ENCODE measurements at regions not wholly inside any gene's neighbourhood (a gene's known extent, or its start where the extent isn't known, plus 50 kb on each side); places are given as distances from the start of the nearest gene placed in this dataset.
"Not testable (repeated sequence)": the region's sequence is repeated elsewhere in the genome, so short reads cannot be mapped to it uniquely, and the experiment has no call there.

GRCh38 chrX:111609206-111609605 is 71.8 kb upstream of the ALG13 start:
- Histone ChIP-seq H3K27ac (no peak overlapping the region), H3K27me3 (peaks cover 26% of the 10 kb centered on the region), H3K9me3 (replicated peaks in 1 of 3) (no peaks in the 10 kb centered on the region), H3K36me3 (replicated peaks in 1 of 2) (no peaks in the 10 kb centered on the region), H3K4me3 (no peak overlapping the region), H3K4me1 (replicated peaks in 1 of 2) (no peaks in the 10 kb centered on the region)
- DNase-seq = no peak
- intact Hi-C loops (cut with DNase I) = no loop called here
- 36 to 53% (median 38%) methylated on average over 3 of the region's 3 CpGs for WGBS, 4 donors
- TF ChIP-seq CTCF (IDR thresholded peaks at IDR 0.05) (no peak), POLR2A (IDR thresholded peaks at IDR 0.05) (no peak)

GRCh38 chrX:111615227-111615626 is 65.7 kb upstream of the ALG13 start:
- Histone ChIP-seq H3K4me1 (replicated peaks in 1 of 2) (no peaks in the 10 kb centered on the region), H3K4me3 (no peak overlapping the region), H3K27ac (no peak overlapping the region), H3K27me3 (peaks cover 8% of the 10 kb centered on the region), H3K9me3 (replicated peaks in 1 of 3) (no peaks in the 10 kb centered on the region), H3K36me3 (replicated peaks in 1 of 2) (no peaks in the 10 kb centered on the region)
- WGBS, 4 donors = 77 to 89% (median 85%) methylated on average over 6 to 7 of the region's 7 CpGs
- no peak for DNase-seq
- TF ChIP-seq CTCF (IDR thresholded peaks at IDR 0.05) (no peak), POLR2A (IDR thresholded peaks at IDR 0.05) (no peak)
- intact Hi-C loops (cut with DNase I) = no loop called here

DNA sequence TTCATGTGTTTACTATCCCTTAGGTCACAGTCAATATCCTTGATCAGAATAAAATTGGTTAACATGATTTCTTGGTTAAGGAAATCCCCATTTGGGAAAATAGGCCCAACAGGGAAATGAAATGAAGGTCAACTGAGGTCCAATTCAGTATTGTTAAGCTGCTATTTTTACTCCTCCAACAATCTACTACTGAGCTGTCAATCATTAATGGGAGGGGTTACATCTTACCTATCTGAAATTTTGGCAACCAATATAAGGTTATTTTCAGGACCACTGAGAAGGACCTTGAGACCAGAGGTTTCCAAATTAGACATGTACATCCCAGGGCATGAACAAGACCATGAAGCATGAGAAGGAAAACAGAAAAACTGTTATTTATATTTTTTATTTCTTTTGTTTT is 64.2 kb upstream of the ALG13 start:
- no peaks in the 10 kb centered on the region for H3K27me3 ChIP-seq
- H3K9me3 ChIP-seq (replicated peaks in 1 of 3) = no peaks in the 10 kb centered on the region
- TF ChIP-seq CTCF (IDR thresholded peaks at IDR 0.05) = no peak
- no peak for TF ChIP-seq POLR2A (IDR thresholded peaks at IDR 0.05)
- H3K4me3 ChIP-seq = no peak overlapping the region
- intact Hi-C loops (cut with DNase I) = no loop called here
- no peaks in the 10 kb centered on the region for H3K4me1 ChIP-seq (replicated peaks in 1 of 2)
- no peaks in the 10 kb centered on the region for H3K36me3 ChIP-seq (replicated peaks in 1 of 2)
- H3K27ac ChIP-seq = no peak overlapping the region
- DNase-seq = no peak

DNA sequence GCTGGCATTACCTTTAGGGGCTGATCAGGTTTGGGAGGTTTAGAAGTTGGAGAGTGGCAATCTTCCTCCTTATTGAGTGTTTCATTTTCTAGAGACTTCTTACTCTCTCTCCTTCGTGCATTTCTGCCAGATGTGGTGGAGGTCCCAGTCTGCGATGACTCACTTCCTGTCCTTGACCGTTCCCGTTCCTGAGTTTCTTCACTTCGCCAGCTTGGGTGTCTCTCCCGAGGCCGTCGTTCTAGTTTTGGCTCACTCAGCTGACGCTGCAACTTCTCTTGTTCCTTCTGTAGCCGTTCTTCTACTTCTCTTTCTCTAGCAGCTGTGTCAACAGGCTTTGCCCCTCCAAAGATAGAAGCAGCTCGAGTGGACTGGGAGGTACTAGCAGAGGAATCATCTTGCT is 60.9 kb upstream of the ALG13 start:
- peak in 4 of 7 donors; percentile 27 to 54 (median 32) for DNase-seq
- H3K4me1 ChIP-seq (replicated peaks in 1 of 2); H3K36me3 ChIP-seq (replicated peaks in 1 of 2); intact Hi-C loops (cut with DNase I); H3K27ac ChIP-seq; H3K4me3 ChIP-seq; H3K9me3 ChIP-seq (replicated peaks in 1 of 3); H3K27me3 ChIP-seq: not testable (repeated sequence)
- WGBS, 4 donors = 40 to 58% (median 54%) methylated on average over 11 of the region's 11 CpGs

DNA sequence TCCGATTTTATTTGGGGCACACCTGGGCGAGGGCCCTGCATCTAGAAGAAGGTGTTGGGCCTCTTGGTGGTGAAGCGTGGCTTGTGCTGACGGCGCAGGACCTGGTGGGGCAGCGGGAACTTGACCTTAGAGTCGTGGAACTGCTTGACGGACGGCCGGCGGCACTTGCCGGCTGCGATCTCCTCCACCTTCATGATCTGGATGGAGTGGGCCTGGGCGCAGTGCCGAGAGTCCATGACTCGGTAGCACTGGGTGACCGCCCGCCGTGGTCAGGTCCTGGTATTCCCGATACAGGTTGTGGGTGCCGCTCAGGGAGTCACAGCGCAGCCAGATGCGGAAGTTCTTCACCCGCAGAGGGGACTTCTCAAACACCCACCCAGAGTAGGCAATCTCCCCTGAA is 56.8 kb upstream of the ALG13 start:
- 79 to 92% (median 87%) methylated on average over 7 to 24 of the region's 24 CpGs for WGBS, 4 donors
- TF ChIP-seq POLR2A (IDR thresholded peaks at IDR 0.05) = no peak
- no peak for TF ChIP-seq CTCF (IDR thresholded peaks at IDR 0.05)
- no peak for DNase-seq
- no peaks in the 10 kb centered on the region for H3K4me1 ChIP-seq (replicated peaks in 1 of 2)
- intact Hi-C loops (cut with DNase I) = no loop called here
- no peaks in the 10 kb centered on the region for H3K9me3 ChIP-seq (replicated peaks in 1 of 3)
- no peak overlapping the region for H3K4me3 ChIP-seq
- no peaks in the 10 kb centered on the region for H3K36me3 ChIP-seq (replicated peaks in 1 of 2)
- no peak overlapping the region for H3K27ac ChIP-seq
- peaks cover 11% of the 10 kb centered on the region for H3K27me3 ChIP-seq

DNA sequence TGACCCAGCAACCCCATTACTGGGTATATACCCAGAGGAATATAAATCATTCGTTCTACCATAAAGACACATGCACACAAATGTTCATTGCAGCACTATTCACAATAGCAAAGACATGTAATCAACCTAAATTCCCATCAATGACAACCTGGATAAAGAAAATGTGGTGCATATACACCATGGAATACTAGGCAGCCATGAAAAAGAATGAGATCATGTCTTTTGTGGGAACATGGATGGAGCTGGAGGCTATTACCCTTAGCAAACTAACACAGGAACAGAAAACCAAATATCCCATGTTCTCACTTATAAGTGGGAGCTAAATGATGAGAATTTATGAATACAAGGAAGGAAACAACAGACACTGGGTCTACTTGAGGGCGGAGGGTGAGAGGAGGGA is 53.7 kb upstream of the ALG13 start:
- 73 to 91% (median 80%) methylated on average over 2 of the region's 2 CpGs for WGBS, 4 donors
- H3K27me3 ChIP-seq = peaks cover 11% of the 10 kb centered on the region
- H3K4me1 ChIP-seq (replicated peaks in 1 of 2); H3K4me3 ChIP-seq; intact Hi-C loops (cut with DNase I); H3K36me3 ChIP-seq (replicated peaks in 1 of 2); H3K27ac ChIP-seq; H3K9me3 ChIP-seq (replicated peaks in 1 of 3); DNase-seq: not testable (repeated sequence)

Measured in adrenal gland (tissue), 9 donors.